H9 (cell line): ENCODE measurements at regions not wholly inside any gene's neighbourhood (a gene's known extent, or its start where the extent isn't known, plus 50 kb on each side); places are given as distances from the start of the nearest gene placed in this dataset.

ENCODE experiments used
- DNase-seq: peaks from one replicate; pipeline ENCODE4 v3.0.0-alpha.2; 2017
- H2AFZ ChIP-seq: one replicate; pipeline ENCODE4 v1.6.1; 2013; ENCODE audit warnings: mild to moderate bottlenecking, low read length, control low read depth, moderate library complexity
- H2AK5ac ChIP-seq: 2 replicates; pipeline ENCODE4 v1.6.1; 2013; ENCODE audit warnings: low read length, control low read depth, mixed read lengths; ENCODE audit not compliant: insufficient read length
- H2BK120ac ChIP-seq: one replicate; pipeline ENCODE4 v1.6.1; 2013; ENCODE audit warnings: low read depth, mild to moderate bottlenecking, low read length, control low read depth, inconsistent platforms; ENCODE audit not compliant: poor library complexity, severe bottlenecking
- H2BK12ac ChIP-seq: 2 replicates; pipeline ENCODE4 v1.6.1; 2013; ENCODE audit warnings: low read length, control low read depth, mixed read lengths, low read depth; ENCODE audit not compliant: insufficient read length
- H2BK15ac ChIP-seq: 2 replicates; pipeline ENCODE4 v1.6.1; 2013; ENCODE audit warnings: low read depth, low read length, control low read depth
- H2BK20ac ChIP-seq: one replicate; pipeline ENCODE4 v1.6.1; 2013; ENCODE audit warnings: low read depth, mild to moderate bottlenecking, low read length, control low read depth, inconsistent platforms; ENCODE audit not compliant: poor library complexity, severe bottlenecking
- H2BK5ac ChIP-seq: 2 replicates; pipeline ENCODE4 v1.6.1; 2013; ENCODE audit warnings: low read length, control low read depth, mixed read lengths; ENCODE audit not compliant: insufficient read length
- H3K14ac ChIP-seq: 2 replicates; pipeline ENCODE4 v1.6.1; 2013; ENCODE audit warnings: low read length, control low read depth; ENCODE audit not compliant: insufficient read depth
- H3K18ac ChIP-seq: 2 replicates; pipeline ENCODE4 v1.6.1; 2013; ENCODE audit warnings: low read depth, mild to moderate bottlenecking, mixed read lengths, low read length, control low read depth; ENCODE audit not compliant: insufficient read length
- H3K23ac ChIP-seq: 2 replicates; pipeline ENCODE4 v1.6.1; 2013; ENCODE audit warnings: low read length, control low read depth, mixed read lengths, low read depth; ENCODE audit not compliant: insufficient read length
- H3K23me2 ChIP-seq: 2 replicates; pipeline ENCODE4 v1.6.1; 2013; ENCODE audit warnings: low read depth, mild to moderate bottlenecking, mixed read lengths, low read length, control low read depth; ENCODE audit not compliant: insufficient read length, poor library complexity, severe bottlenecking
- H3K27ac ChIP-seq: 2 replicates; pipeline ENCODE4 v1.5.1; 2013; ENCODE audit warnings: low read length, control low read depth, mixed read lengths, low read depth; ENCODE audit not compliant: insufficient read length
- H3K27me3 ChIP-seq: 2 replicates; pipeline ENCODE4 v1.6.1; 2013; ENCODE audit warnings: low read length, control low read depth, inconsistent platforms; ENCODE audit not compliant: insufficient read depth
- H3K4ac ChIP-seq: 2 replicates; pipeline ENCODE4 v1.6.1; 2013; ENCODE audit warnings: low read depth, mild to moderate bottlenecking, control low read depth, inconsistent platforms, low read length, moderate library complexity
- H3K4me1 ChIP-seq: 2 replicates; pipeline ENCODE4 v1.6.1; 2013; ENCODE audit warnings: low read length, control low read depth, inconsistent platforms; ENCODE audit not compliant: insufficient read depth
- H3K4me2 ChIP-seq: 2 replicates; pipeline ENCODE4 v1.6.1; 2013; ENCODE audit warnings: low read length, control low read depth, mixed read lengths; ENCODE audit not compliant: insufficient read length, insufficient read depth
- H3K56ac ChIP-seq: 2 replicates; pipeline ENCODE4 v1.6.1; 2013; ENCODE audit warnings: low read depth, mild to moderate bottlenecking, mixed read lengths, low read length, control low read depth; ENCODE audit not compliant: insufficient read length
- H3K79me1 ChIP-seq: 2 replicates; pipeline ENCODE4 v1.6.1; 2013; ENCODE audit warnings: low read depth, mild to moderate bottlenecking, moderate library complexity, low read length, control low read depth, inconsistent platforms; ENCODE audit not compliant: insufficient read depth, poor library complexity, severe bottlenecking
- H3K79me2 ChIP-seq: 2 replicates; pipeline ENCODE4 v1.6.1; 2013; ENCODE audit warnings: low read length, control low read depth, inconsistent platforms; ENCODE audit not compliant: insufficient read depth
- H3K9ac ChIP-seq: 2 replicates; pipeline ENCODE4 v1.6.1; 2013; ENCODE audit warnings: low read length, control low read depth, mixed read lengths; ENCODE audit not compliant: insufficient read length; ENCODE audit errors: extremely low read depth
- H3K9me3 ChIP-seq: one replicate; pipeline ENCODE4 v1.6.1; 2013; ENCODE audit warnings: low read depth, low read length, inconsistent platforms; ENCODE audit not compliant: control insufficient read depth
- H3T11ph ChIP-seq: one replicate; pipeline ENCODE4 v1.6.1; 2013; ENCODE audit warnings: mild to moderate bottlenecking, low read length, control low read depth, inconsistent platforms
- H4K20me1 ChIP-seq: one replicate; pipeline ENCODE4 v1.6.1; 2013; ENCODE audit not compliant: control insufficient read depth, insufficient read length, insufficient read depth
- H4K5ac ChIP-seq: 2 replicates; pipeline ENCODE4 v1.6.1; 2013; ENCODE audit warnings: low read depth, mild to moderate bottlenecking, mixed read lengths, low read length, control low read depth; ENCODE audit not compliant: insufficient read length
- H4K8ac ChIP-seq: replicated peaks from 2 replicates; pipeline ENCODE4 v1.6.1; 2013; ENCODE audit warnings: low read length, control low read depth, mixed read lengths, low read depth; ENCODE audit not compliant: insufficient read length
- H4K91ac ChIP-seq: 2 replicates; pipeline ENCODE4 v1.6.1; 2013; ENCODE audit warnings: low read depth, mild to moderate bottlenecking, moderate library complexity, mixed read lengths, low read length, control low read depth; ENCODE audit not compliant: insufficient read length
- H3K27ac Mint-ChIP-seq, 3 experiments: 2 replicates in 2 of 3; 3 replicates in 1 of 3; pipeline ENCODE4 v1.8.0; 2020 to 2021; ENCODE audit warnings: mixed read lengths in 3 of 3, mild to moderate bottlenecking in 1 of 3, moderate library complexity in 1 of 3
- H3K27me3 Mint-ChIP-seq: 2 replicates; pipeline ENCODE4 v1.8.0; 2021; ENCODE audit warnings: low read depth, mild to moderate bottlenecking, moderate library complexity, mixed read lengths
- H3K36me3 Mint-ChIP-seq, 3 experiments: 2 replicates in 2 of 3; 3 replicates in 1 of 3; pipeline ENCODE4 v1.8.0; 2020 to 2021; ENCODE audit warnings: low read depth in 3 of 3, mixed read lengths in 3 of 3; ENCODE audit not compliant: insufficient read depth in 1 of 3
- H3K4me1 Mint-ChIP-seq, 2 experiments: 2 replicates each; pipeline ENCODE4 v1.8.0; 2020; ENCODE audit warnings: mixed read lengths in 2 of 2
- H3K4me3 Mint-ChIP-seq, 2 experiments: 2 replicates in 1 of 2; 3 replicates in 1 of 2; pipeline ENCODE4 v1.8.0; 2020 to 2021; ENCODE audit warnings: mild to moderate bottlenecking in 2 of 2, mixed read lengths in 2 of 2, moderate library complexity in 1 of 2
- H3K9me3 Mint-ChIP-seq, 2 experiments: 2 replicates in 1 of 2; 3 replicates in 1 of 2; pipeline ENCODE4 v1.8.0; 2020; ENCODE audit warnings: mild to moderate bottlenecking in 2 of 2, mixed read lengths in 2 of 2, moderate library complexity in 1 of 2
- WGBS: extraction: QIAGEN DNeasy Blood & Tissue Kit; methylation state at CpG from one replicate; pipeline ENCODE4 v1.1.7; 2013; ENCODE audit warnings: missing lambda C conversion rate, low lambda C conversion rate, mixed read lengths; ENCODE audit not compliant: insufficient read length; ENCODE audit errors: extremely low coverage; 5-methylcytosine and 5-hydroxymethylcytosine counted together
- TF ChIP-seq, protein P1 (sequence below): fragments of 200-600 bp; sonication (generic); conservative IDR thresholded peaks from 3 replicates; pipeline ENCODE4 v1.8.0; 2021; ENCODE audit warnings: antibody characterized with exemption, mild to moderate bottlenecking

DNA sequence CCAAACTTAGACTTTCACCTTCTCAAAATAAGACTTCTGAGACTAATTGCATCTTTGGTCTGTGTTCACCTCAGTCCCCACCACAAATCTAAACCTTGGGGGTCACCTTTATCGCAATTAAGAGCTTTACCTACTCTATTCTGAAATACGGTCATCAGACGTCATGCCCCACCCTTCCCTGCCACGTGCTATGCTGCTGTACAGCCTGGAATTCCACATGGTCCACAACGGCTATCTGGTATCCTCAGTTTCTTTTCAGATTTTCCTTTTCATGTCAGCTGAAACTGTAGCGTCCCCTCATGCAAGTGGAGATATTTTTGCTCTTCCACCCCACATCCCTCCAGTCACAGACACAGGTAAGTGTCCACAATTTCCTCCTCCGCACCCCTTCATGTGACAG lies 511.1 kb downstream of the DIRAS2 start:
- TF ChIP-seq, protein P1, sequence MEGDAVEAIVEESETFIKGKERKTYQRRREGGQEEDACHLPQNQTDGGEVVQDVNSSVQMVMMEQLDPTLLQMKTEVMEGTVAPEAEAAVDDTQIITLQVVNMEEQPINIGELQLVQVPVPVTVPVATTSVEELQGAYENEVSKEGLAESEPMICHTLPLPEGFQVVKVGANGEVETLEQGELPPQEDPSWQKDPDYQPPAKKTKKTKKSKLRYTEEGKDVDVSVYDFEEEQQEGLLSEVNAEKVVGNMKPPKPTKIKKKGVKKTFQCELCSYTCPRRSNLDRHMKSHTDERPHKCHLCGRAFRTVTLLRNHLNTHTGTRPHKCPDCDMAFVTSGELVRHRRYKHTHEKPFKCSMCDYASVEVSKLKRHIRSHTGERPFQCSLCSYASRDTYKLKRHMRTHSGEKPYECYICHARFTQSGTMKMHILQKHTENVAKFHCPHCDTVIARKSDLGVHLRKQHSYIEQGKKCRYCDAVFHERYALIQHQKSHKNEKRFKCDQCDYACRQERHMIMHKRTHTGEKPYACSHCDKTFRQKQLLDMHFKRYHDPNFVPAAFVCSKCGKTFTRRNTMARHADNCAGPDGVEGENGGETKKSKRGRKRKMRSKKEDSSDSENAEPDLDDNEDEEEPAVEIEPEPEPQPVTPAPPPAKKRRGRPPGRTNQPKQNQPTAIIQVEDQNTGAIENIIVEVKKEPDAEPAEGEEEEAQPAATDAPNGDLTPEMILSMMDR = no peak

More for the DNA sequence above, 511.1 kb downstream of the DIRAS2 start:
- H2BK5ac ChIP-seq = no peak overlapping the region
- H3K9me3 Mint-ChIP-seq = peaks cover 0 to 2% of the 10 kb centered on the region in 2 experiments; a peak in 1 of 5 replicates
- H3K9me3 ChIP-seq = no peaks in the 10 kb centered on the region
- no peak overlapping the region for H3K27ac Mint-ChIP-seq
- no peak overlapping the region for H3K9ac ChIP-seq
- H3K4ac ChIP-seq = no peak overlapping the region
- H3K23ac ChIP-seq = no peak overlapping the region
- H3K79me2 ChIP-seq = no peaks in the 10 kb centered on the region
- no peak overlapping the region for H3K14ac ChIP-seq
- DNase-seq = no peak
- H2AK5ac ChIP-seq = no peak overlapping the region
- H2BK15ac ChIP-seq = no peak overlapping the region
- no peaks in the 10 kb centered on the region for H4K20me1 ChIP-seq
- no peak overlapping the region for H4K5ac ChIP-seq
- no peak overlapping the region for H2BK120ac ChIP-seq
- H2BK20ac ChIP-seq = no peak overlapping the region
- H3K36me3 Mint-ChIP-seq = no peaks in the 10 kb centered on the region
- no peak overlapping the region for H3K18ac ChIP-seq
- no peak overlapping the region for H3K27ac ChIP-seq
- H3K79me1 ChIP-seq = no peaks in the 10 kb centered on the region
- no peak overlapping the region for H3K4me2 ChIP-seq
- no peaks in the 10 kb centered on the region for H3K27me3 ChIP-seq
- H4K8ac ChIP-seq = no peak overlapping the region
- WGBS = no CpG with 5 or more reads among the region's 7 CpGs
- no peak overlapping the region for H2AFZ ChIP-seq
- no peak overlapping the region for H2BK12ac ChIP-seq
- no peak overlapping the region for H3T11ph ChIP-seq
- peaks cover 13% of the 10 kb centered on the region for H3K27me3 Mint-ChIP-seq
- H3K4me1 ChIP-seq = no peaks in the 10 kb centered on the region
- H3K56ac ChIP-seq = no peak overlapping the region
- H4K91ac ChIP-seq = no peak overlapping the region
- H3K4me3 Mint-ChIP-seq = no peak overlapping the region
- H3K4me1 Mint-ChIP-seq = no peaks in the 10 kb centered on the region
- H3K23me2 ChIP-seq = no peaks in the 10 kb centered on the region
